ENCODE measurements at regions not wholly inside any gene's neighbourhood (a gene's known extent, or its start where the extent isn't known, plus 50 kb on each side); places are given as distances from the start of the nearest gene placed in this dataset.

- Histone ChIP-seq H3K36me3 (ENCODE audit: control insufficient read depth, low read length) (no peaks in the 10 kb centered on the region), H3K27ac (ENCODE audit: low read depth, low read length) (no peak overlapping the region), H3K27me3 (ENCODE audit: control insufficient read depth, low read length) (no peaks in the 10 kb centered on the region), H3K9me2 (replicated peaks; ENCODE audit: control insufficient read depth, low read length) (no peaks in the 10 kb centered on the region), H3K79me2 (ENCODE audit: control insufficient read depth, low read length) (no peaks in the 10 kb centered on the region), H3K4me2 (ENCODE audit: low read length) (no peak overlapping the region), H3F3A (ENCODE audit: control insufficient read depth, insufficient read depth) (no peaks in the 10 kb centered on the region), H3K9me3 (ENCODE audit: control insufficient read depth, insufficient read depth, low read length) (peaks cover 10% of the 10 kb centered on the region; the same call in 1 of the 2 replicates), H4K20me1 (ENCODE audit: control insufficient read depth, insufficient read depth, low read depth, low read length) (no peaks in the 10 kb centered on the region), H3K4me1 (ENCODE audit: control insufficient read depth, low read length) (no peaks in the 10 kb centered on the region), H3K4me3 (ENCODE audit: low read length) (no peak overlapping the region)
- no peak for TF ChIP-seq EZH2phosphoT487 (IDR thresholded peaks at IDR 0.05; ENCODE audit: borderline replicate concordance, low read length)
- TF ChIP-seq, protein P1, sequence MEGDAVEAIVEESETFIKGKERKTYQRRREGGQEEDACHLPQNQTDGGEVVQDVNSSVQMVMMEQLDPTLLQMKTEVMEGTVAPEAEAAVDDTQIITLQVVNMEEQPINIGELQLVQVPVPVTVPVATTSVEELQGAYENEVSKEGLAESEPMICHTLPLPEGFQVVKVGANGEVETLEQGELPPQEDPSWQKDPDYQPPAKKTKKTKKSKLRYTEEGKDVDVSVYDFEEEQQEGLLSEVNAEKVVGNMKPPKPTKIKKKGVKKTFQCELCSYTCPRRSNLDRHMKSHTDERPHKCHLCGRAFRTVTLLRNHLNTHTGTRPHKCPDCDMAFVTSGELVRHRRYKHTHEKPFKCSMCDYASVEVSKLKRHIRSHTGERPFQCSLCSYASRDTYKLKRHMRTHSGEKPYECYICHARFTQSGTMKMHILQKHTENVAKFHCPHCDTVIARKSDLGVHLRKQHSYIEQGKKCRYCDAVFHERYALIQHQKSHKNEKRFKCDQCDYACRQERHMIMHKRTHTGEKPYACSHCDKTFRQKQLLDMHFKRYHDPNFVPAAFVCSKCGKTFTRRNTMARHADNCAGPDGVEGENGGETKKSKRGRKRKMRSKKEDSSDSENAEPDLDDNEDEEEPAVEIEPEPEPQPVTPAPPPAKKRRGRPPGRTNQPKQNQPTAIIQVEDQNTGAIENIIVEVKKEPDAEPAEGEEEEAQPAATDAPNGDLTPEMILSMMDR (IDR thresholded peaks at IDR 0.05; ENCODE audit: low read depth, low read length, poor library complexity, severe bottlenecking), result no peak
These were observed 748.7 kb upstream of the SALL3 start for GRCh38 chr18:78230911-78231310.

- TF ChIP-seq, protein P1 (IDR thresholded peaks at IDR 0.05; ENCODE audit: low read depth, low read length, poor library complexity, severe bottlenecking), result no peak
- no peak for TF ChIP-seq EZH2phosphoT487 (IDR thresholded peaks at IDR 0.05; ENCODE audit: borderline replicate concordance, low read length)
- H3K4me2 ChIP-seq (ENCODE audit: low read length), result no peak overlapping the region
- H3K9me2 ChIP-seq (replicated peaks; ENCODE audit: control insufficient read depth, low read length), result no peaks in the 10 kb centered on the region
- no peaks in the 10 kb centered on the region for H4K20me1 ChIP-seq (ENCODE audit: control insufficient read depth, insufficient read depth, low read depth, low read length)
- no peaks in the 10 kb centered on the region for H3K79me2 ChIP-seq (ENCODE audit: control insufficient read depth, low read length)
- H3K36me3 ChIP-seq (ENCODE audit: control insufficient read depth, low read length), result no peaks in the 10 kb centered on the region
- H3F3A ChIP-seq (ENCODE audit: control insufficient read depth, insufficient read depth), result no peaks in the 10 kb centered on the region
- H3K27me3 ChIP-seq (ENCODE audit: control insufficient read depth, low read length), result no peaks in the 10 kb centered on the region
- no peak overlapping the region for H3K4me3 ChIP-seq (ENCODE audit: low read length)
- H3K27ac ChIP-seq (ENCODE audit: low read depth, low read length), result no peak overlapping the region
- no peaks in the 10 kb centered on the region for H3K4me1 ChIP-seq (ENCODE audit: control insufficient read depth, low read length)
- peaks cover 10% of the 10 kb centered on the region; the same call in 1 of the 2 replicates for H3K9me3 ChIP-seq (ENCODE audit: control insufficient read depth, insufficient read depth, low read length)
These were observed 747.4 kb upstream of the SALL3 start for GRCh38 chr18:78232196-78232595.

GRCh38 chr18:78237864-78238263 is 741.8 kb upstream of the SALL3 start:
- no peaks in the 10 kb centered on the region for H3K36me3 ChIP-seq (ENCODE audit: control insufficient read depth, low read length)
- H3K27me3 ChIP-seq (ENCODE audit: control insufficient read depth, low read length), result no peaks in the 10 kb centered on the region
- H3F3A ChIP-seq (ENCODE audit: control insufficient read depth, insufficient read depth), result no peaks in the 10 kb centered on the region
- H3K4me2 ChIP-seq (ENCODE audit: low read length), result no peak overlapping the region
- no peaks in the 10 kb centered on the region for H3K9me2 ChIP-seq (replicated peaks; ENCODE audit: control insufficient read depth, low read length)
- H3K9me3 ChIP-seq (ENCODE audit: control insufficient read depth, insufficient read depth, low read length), result peaks cover 8% of the 10 kb centered on the region; the same call in 1 of the 2 replicates
- no peaks in the 10 kb centered on the region for H3K4me1 ChIP-seq (ENCODE audit: control insufficient read depth, low read length)
- H3K27ac ChIP-seq (ENCODE audit: low read depth, low read length), result no peak overlapping the region
- H3K4me3 ChIP-seq (ENCODE audit: low read length), result no peak overlapping the region
- TF ChIP-seq EZH2phosphoT487 (IDR thresholded peaks at IDR 0.05; ENCODE audit: borderline replicate concordance, low read length), result no peak
- TF ChIP-seq, protein P1 (IDR thresholded peaks at IDR 0.05; ENCODE audit: low read depth, low read length, poor library complexity, severe bottlenecking), result no peak
- no peaks in the 10 kb centered on the region for H4K20me1 ChIP-seq (ENCODE audit: control insufficient read depth, insufficient read depth, low read depth, low read length)
- H3K79me2 ChIP-seq (ENCODE audit: control insufficient read depth, low read length), result no peaks in the 10 kb centered on the region
